Neural progenitor cell (in vitro differentiated cells): ENCODE measurements at regions not wholly inside any gene's neighbourhood (a gene's known extent, or its start where the extent isn't known, plus 50 kb on each side); places are given as distances from the start of the nearest gene placed in this dataset.

Experiments used
- CTCF ChIP-seq: fragments of 200-600 bp; sonication (generic); IDR thresholded peaks from 2 replicates; pipeline ENCODE4 v1.5.1; 2017; ENCODE audit warnings: antibody characterized with exemption, mild to moderate bottlenecking
- EZH2 ChIP-seq: fragments of 200-600 bp; sonication (generic); IDR thresholded peaks from 2 replicates; pipeline ENCODE4 v1.6.1; 2017; ENCODE audit warnings: antibody characterized with exemption, mild to moderate bottlenecking, moderate library complexity

GRCh38 chr3:175898194-175898593 lies 1039.1 kb downstream of the NAALADL2 start:
- TF ChIP-seq CTCF, result no peak
- TF ChIP-seq EZH2, result no peak
